HFF-Myc (cell line): ENCODE measurements at regions not wholly inside any gene's neighbourhood (a gene's known extent, or its start where the extent isn't known, plus 50 kb on each side); places are given as distances from the start of the nearest gene placed in this dataset.

Source experiments
- DNase-seq: peaks from one replicate; pipeline ENCODE4 v3.0.0-alpha.2; 2011; ENCODE audit warnings: low read depth; ENCODE audit errors: extremely low read depth
- H3K4me3 ChIP-seq: replicated peaks from 2 replicates; pipeline ENCODE4 v1.5.1; 2011; ENCODE audit warnings: low read depth, mild to moderate bottlenecking, control low read depth, low read length
- TF ChIP-seq, protein P1 (sequence below): IDR thresholded peaks from 2 replicates; pipeline ENCODE4 v1.5.1; 2012; ENCODE audit warnings: mild to moderate bottlenecking, low read depth, low read length, control low read depth; ENCODE audit errors: missing control alignments

DNA sequence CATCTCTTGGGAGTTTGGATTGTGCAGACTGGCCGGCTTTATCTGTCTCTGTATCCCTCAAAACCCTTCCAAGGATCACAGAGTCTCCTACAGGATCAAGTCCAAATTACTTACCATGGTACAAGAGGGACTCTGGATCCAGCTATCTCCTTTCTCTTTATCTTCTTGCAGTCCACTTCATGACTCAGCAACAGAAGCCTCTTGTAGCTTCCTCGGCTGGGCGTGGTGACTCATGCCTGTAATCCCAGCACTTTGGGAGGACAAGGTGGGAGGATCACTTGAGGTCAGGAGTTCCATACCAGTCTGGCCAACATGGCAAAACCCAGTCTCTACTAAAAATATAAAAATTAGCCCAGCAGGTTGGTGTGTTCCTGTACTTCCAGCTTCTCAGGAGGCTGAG, 189.7 kb downstream of the BCAT1 start:
- TF ChIP-seq, protein P1, sequence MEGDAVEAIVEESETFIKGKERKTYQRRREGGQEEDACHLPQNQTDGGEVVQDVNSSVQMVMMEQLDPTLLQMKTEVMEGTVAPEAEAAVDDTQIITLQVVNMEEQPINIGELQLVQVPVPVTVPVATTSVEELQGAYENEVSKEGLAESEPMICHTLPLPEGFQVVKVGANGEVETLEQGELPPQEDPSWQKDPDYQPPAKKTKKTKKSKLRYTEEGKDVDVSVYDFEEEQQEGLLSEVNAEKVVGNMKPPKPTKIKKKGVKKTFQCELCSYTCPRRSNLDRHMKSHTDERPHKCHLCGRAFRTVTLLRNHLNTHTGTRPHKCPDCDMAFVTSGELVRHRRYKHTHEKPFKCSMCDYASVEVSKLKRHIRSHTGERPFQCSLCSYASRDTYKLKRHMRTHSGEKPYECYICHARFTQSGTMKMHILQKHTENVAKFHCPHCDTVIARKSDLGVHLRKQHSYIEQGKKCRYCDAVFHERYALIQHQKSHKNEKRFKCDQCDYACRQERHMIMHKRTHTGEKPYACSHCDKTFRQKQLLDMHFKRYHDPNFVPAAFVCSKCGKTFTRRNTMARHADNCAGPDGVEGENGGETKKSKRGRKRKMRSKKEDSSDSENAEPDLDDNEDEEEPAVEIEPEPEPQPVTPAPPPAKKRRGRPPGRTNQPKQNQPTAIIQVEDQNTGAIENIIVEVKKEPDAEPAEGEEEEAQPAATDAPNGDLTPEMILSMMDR = no peak
- H3K4me3 ChIP-seq = no peak overlapping the region
- DNase-seq = no peak

DNA sequence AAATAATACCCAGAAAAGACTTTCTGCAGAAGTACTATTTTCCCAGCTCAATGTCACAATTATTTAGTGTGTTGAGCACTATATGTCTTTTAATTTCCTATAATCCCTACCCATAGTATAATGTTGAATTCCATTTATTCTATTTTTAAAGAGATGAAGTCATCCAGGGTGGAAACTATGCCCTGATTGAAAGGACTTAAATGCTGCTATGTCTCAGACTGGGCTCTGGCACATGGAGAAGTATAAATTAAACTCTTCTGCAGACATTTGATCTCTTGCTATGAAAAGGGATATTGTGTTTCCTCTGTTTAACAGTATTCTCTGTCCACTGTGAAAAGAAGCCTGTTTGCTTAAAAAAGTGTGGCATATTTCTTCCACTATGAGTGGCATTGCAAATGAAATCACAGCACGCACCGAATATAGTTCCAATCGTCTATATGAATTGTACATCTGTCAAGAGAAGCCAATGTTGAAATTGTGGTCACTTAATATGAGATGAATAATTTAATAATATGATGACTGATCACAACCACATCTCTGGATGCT, 192.3 kb downstream of the BCAT1 start:
- no peak for DNase-seq
- H3K4me3 ChIP-seq = no peak overlapping the region
- TF ChIP-seq, protein P1 = no peak

DNA sequence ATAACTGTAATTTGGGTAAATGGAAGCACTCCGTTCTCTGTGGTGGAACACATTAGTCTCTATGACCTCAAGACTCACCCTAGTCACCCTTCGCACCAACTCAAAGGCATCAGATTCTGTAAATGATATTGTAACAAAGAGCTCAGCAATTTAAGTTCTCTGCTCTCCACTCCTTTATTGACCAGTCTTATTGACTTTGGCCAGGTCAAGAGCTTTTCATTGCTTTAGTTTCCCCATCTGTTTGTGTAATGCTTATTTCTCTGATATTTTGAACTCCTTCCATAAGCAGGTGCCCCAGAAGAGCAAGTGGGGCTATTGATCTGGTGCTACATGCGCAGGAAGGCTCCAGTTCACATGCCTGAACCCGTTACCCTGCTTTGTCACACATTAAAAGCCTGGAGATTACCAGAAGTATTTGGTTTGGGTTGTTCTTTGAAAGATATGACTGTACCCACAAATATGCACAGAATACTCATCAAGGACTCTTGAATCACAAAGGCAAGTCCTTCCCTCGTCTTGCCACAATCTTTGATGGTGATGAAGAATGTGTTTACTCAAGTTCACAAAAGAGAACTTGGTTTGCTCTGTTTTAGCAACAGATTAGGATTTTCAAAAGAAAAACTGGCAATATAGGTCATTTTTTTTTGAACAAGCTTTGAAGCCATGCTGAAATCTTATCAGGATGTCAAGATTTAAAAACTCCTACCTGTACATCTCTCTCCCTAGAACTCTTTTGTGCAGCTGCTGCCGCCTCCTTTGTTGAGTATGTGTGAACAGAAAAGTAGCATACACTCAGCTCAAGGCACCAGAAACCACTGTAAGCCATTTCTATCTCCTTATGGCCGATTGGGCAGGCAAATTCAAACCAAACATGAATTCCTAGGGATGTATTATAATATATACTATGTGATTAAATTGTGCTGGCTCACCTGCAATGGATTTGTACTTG, 193.9 kb downstream of the BCAT1 start:
- TF ChIP-seq, protein P1 = no peak
- no peak overlapping the region for H3K4me3 ChIP-seq
- DNase-seq = no peak

DNA sequence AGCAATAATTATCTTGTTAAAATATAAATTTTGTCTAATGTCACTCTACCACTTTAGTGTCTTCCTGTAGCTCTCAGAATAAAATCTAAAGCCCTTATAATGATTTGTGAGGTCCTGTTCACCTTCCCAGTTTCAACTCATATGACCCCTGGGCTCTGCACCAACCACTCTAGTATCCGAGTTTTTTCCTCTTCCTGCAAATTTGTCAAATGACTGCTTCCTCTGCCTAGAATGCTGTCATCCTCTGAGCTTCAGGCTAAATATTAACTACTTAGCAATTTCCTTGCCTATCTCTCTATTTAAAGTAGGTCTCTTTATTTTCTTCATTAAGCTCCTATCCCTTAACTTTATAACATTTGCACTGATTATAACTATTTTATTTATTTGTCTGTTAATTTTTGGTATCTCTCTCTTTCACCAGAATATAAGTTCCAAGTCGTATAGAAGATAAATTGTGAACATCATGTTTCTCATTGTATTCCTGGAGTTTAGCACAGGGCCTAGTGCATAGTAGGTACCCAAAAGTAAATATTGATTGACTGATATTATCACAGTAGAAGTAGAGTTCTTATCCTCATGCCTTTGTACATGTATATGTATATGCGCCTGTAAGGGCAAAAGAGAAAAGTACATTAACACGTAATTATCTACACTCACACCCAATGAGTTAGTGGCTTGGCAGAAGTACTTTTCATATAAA, 196.0 kb downstream of the BCAT1 start:
- no peak for DNase-seq
- TF ChIP-seq, protein P1 = no peak
- no peak overlapping the region for H3K4me3 ChIP-seq

DNA sequence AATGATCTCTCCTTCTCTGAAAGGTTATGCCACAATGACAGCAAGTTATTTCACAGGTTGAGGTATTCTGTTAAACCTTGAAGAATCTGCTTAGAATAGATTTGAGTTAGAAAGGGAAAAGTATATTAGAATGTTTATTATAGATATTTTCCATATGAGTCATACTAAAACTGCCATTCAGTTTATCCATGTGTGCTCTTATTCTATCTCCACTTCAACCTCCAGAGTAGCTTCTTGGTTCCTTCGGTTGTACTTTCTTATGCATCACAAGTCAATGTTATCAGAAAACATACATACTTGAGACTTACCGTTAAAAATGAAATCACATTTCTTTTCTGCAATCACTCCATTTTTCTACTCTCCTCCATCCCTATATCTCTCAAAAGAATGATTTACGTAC, 197.7 kb downstream of the BCAT1 start:
- no peak overlapping the region for H3K4me3 ChIP-seq
- DNase-seq = no peak
- TF ChIP-seq, protein P1 = no peak

DNA sequence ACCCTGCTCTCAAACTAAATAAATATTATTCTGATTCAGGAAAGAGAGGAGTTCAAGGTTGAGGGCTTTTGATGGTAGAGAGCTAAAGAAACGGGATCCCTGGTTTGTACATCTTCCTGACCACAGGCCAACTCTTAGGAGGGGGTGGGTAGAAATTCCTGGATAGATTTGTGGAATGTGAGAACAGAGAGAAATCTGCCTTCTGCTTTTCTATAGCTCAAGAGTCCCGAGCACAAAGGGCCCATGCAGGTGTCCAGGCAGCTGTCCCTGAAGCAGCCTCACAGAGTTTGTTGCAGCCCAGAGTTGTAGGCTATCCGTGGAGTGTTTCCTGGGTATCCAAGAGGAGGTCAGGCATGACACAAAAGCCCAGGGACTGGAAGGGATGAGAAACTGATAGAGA, 198.6 kb downstream of the BCAT1 start:
- no peak overlapping the region for H3K4me3 ChIP-seq
- no peak for DNase-seq
- TF ChIP-seq, protein P1 = no peak
